OCI-LY3 (cell line): ENCODE measurements at regions not wholly inside any gene's neighbourhood (a gene's known extent, or its start where the extent isn't known, plus 50 kb on each side); places are given as distances from the start of the nearest gene placed in this dataset.

ENCODE experiments used
- EZH2phosphoT487 ChIP-seq: fragments of 200-600 bp; shearing (Covaris generic); IDR thresholded peaks from 2 replicates; pipeline ENCODE4 v1.6.1; 2018; ENCODE audit warnings: antibody characterized with exemption, mixed run types, low read depth
- TF ChIP-seq, protein P1 (sequence below): fragments of 200-600, 300-600 bp; sonication (generic); IDR thresholded peaks from 2 replicates; pipeline ENCODE4 v1.5.1; 2014; ENCODE audit warnings: antibody characterized with exemption, low read length, low read depth

DNA sequence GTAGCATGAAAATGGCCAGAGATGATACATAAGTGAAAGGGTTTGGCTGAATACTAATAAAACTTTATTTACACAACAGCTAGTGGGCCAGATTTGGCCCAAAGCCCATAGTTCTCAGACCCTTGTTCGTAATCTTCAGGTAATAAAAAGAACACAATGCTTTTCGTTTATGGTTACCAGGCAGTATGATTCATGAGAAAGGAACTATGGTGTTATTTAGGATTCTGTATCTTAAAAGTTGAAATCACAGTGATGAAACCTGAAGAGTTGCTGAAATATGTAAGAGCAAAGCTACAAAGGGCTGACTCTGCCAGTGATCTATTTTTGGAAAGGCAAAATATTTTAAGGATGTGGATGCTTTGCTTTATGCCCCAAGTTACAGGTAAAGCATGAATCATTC, 192.7 kb downstream of the SMC2 start:
- TF ChIP-seq, protein P1, sequence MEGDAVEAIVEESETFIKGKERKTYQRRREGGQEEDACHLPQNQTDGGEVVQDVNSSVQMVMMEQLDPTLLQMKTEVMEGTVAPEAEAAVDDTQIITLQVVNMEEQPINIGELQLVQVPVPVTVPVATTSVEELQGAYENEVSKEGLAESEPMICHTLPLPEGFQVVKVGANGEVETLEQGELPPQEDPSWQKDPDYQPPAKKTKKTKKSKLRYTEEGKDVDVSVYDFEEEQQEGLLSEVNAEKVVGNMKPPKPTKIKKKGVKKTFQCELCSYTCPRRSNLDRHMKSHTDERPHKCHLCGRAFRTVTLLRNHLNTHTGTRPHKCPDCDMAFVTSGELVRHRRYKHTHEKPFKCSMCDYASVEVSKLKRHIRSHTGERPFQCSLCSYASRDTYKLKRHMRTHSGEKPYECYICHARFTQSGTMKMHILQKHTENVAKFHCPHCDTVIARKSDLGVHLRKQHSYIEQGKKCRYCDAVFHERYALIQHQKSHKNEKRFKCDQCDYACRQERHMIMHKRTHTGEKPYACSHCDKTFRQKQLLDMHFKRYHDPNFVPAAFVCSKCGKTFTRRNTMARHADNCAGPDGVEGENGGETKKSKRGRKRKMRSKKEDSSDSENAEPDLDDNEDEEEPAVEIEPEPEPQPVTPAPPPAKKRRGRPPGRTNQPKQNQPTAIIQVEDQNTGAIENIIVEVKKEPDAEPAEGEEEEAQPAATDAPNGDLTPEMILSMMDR: no peak
- no peak for TF ChIP-seq EZH2phosphoT487
